Lung (tissue), 9 donors: ENCODE measurements at regions not wholly inside any gene's neighbourhood (a gene's known extent, or its start where the extent isn't known, plus 50 kb on each side); places are given as distances from the start of the nearest gene placed in this dataset.
"Not testable (repeated sequence)": the region's sequence is repeated elsewhere in the genome, so short reads cannot be mapped to it uniquely, and the experiment has no call there.

Source experiments
- ATAC-seq: fragments of 200-7000 bp; cut with Tn5 transposase; one replicate; pipeline ENCODE4 v1.9.1; 2020; ENCODE audit warnings: moderate number of reproducible peaks; ENCODE audit not compliant: insufficient read depth, low FRiP score
- DNase-seq, 3 donors: peaks; one replicate each; pipeline ENCODE4 v3.0.0-alpha.2; 2013 to 2017
- H3K27ac ChIP-seq, 2 donors: one replicate each; pipeline ENCODE4 v1.5.1; 2013; ENCODE audit warnings: mild to moderate bottlenecking in 2 of 2, moderate library complexity in 2 of 2, control low read depth in 1 of 2, inconsistent platforms in 1 of 2, low read depth in 1 of 2, low read length in 1 of 2
- H3K27me3 ChIP-seq, 3 donors: one replicate each; pipeline ENCODE4 v1.5.1; 2013; ENCODE audit warnings: low read length in 2 of 3; ENCODE audit not compliant: control insufficient read depth in 3 of 3, insufficient read depth in 3 of 3
- H3K36me3 ChIP-seq, 4 donors: one replicate each; pipeline ENCODE4 v1.5.1; 2013; ENCODE audit warnings: low read length in 4 of 4, mild to moderate bottlenecking in 1 of 4, moderate library complexity in 1 of 4; ENCODE audit not compliant: control insufficient read depth in 4 of 4, insufficient read depth in 4 of 4
- H3K4me1 ChIP-seq, 5 donors: one replicate each; pipeline ENCODE4 v1.5.1; 2013; ENCODE audit warnings: low read length in 5 of 5, mild to moderate bottlenecking in 2 of 5, moderate library complexity in 1 of 5; ENCODE audit not compliant: control insufficient read depth in 5 of 5, insufficient read depth in 5 of 5
- H3K4me3 ChIP-seq: one replicate; pipeline ENCODE4 v1.5.1; 2013; ENCODE audit warnings: mild to moderate bottlenecking, control low read depth, moderate library complexity
- H3K9ac ChIP-seq, 2 donors: one replicate each; pipeline ENCODE4 v1.5.1; 2013; ENCODE audit warnings: low read length in 2 of 2, control low read depth in 1 of 2; ENCODE audit not compliant: insufficient read depth in 1 of 2
- H3K9me3 ChIP-seq, 4 donors: one replicate each; pipeline ENCODE4 v1.5.1; 2013; ENCODE audit warnings: low read length in 3 of 4, mild to moderate bottlenecking in 1 of 4, moderate library complexity in 1 of 4; ENCODE audit not compliant: control insufficient read depth in 4 of 4, insufficient read depth in 3 of 4
- WGBS, 2 donors: extraction: QIAGEN DNeasy Blood & Tissue Kit; methylation state at CpG; one replicate each; pipeline ENCODE4 v1.1.7; 2013; 5-methylcytosine and 5-hydroxymethylcytosine counted together
- donor health status: Bipolar disorder and iron deficiency.
- donor health status: healthy.
- donor health status: DM: yes; HTN: yes; CAD: no.

- H3K4me1 ChIP-seq, H3K9me3 ChIP-seq, H3K9ac ChIP-seq, H3K4me3 ChIP-seq, H3K36me3 ChIP-seq, ATAC-seq, DNase-seq, H3K27me3 ChIP-seq, H3K27ac ChIP-seq: not testable (repeated sequence)
- 93 to 95% methylated on average over 16 of the region's 16 CpGs for WGBS, 2 donors
These were observed 96.6 kb upstream of the ZNG1F start for GRCh38 chr9:41285744-41286143.

- WGBS, 2 donors = 69 to 79% methylated on average over 14 to 26 of the region's 31 CpGs
These were observed 91.5 kb upstream of the ZNG1F start for GRCh38 chr9:41280299-41281238.

DNA sequence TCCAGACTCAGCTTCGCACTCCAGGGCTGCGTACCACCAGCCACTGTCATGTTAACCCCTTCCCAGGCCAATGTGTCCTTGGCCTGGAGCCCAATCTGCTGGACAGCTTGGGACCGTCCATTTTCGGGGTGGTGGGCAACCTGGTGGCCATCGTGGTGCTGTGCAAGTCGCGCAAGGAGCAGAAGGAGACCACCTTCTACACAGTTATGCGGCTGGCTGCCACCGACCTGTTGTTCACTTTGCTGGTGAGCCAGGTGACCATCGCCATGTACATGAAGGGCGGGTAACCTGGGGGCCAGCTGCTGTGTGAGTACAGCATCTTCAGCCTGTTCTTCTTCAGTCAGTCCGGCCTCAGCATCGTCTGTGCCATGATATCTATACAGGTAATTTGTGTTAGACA, 90.3 kb upstream of the ZNG1F start:
- H3K36me3 ChIP-seq, H3K27me3 ChIP-seq, ATAC-seq, H3K27ac ChIP-seq, H3K4me3 ChIP-seq, H3K9ac ChIP-seq, H3K4me1 ChIP-seq, H3K9me3 ChIP-seq, DNase-seq: not testable (repeated sequence)
- WGBS, 2 donors = 84 to 87% methylated on average over 8 to 11 of the region's 13 CpGs

More at GRCh38 chr9:41280299-41281238, 91.5 kb upstream of the ZNG1F start:
- H3K9ac ChIP-seq, H3K36me3 ChIP-seq, DNase-seq, H3K4me1 ChIP-seq, H3K27me3 ChIP-seq, H3K4me3 ChIP-seq, H3K27ac ChIP-seq, H3K9me3 ChIP-seq: not testable (repeated sequence)
- ATAC-seq = peak; percentile 41

DNA sequence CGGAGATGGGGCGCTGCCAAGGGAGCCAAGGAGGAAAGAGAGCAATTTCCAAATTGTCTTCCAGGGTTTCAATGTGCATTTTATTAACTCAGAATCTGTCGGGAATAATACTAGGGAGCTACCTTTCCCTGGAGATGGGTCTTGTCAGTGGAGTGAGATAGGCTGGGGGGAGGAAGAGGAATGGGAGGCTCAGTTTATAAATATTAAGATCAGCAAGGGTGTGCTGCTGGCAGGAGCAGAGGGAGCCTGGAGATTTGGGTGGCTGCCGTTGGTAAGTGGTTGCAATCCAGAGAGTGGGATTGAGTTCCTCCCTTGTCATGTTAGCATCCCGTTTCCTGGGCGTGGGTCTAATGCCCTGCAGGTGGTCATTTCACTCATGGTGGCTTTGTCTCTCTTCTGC, 89.9 kb upstream of the ZNG1F start:
- DNase-seq, H3K4me1 ChIP-seq, H3K4me3 ChIP-seq, ATAC-seq, H3K9ac ChIP-seq, H3K27me3 ChIP-seq, H3K27ac ChIP-seq, H3K36me3 ChIP-seq, H3K9me3 ChIP-seq: not testable (repeated sequence)
- 92% methylated on average over 5 of the region's 6 CpGs; no CpG with 5 or more reads in 1 of the 2 donors for WGBS, 2 donors

DNA sequence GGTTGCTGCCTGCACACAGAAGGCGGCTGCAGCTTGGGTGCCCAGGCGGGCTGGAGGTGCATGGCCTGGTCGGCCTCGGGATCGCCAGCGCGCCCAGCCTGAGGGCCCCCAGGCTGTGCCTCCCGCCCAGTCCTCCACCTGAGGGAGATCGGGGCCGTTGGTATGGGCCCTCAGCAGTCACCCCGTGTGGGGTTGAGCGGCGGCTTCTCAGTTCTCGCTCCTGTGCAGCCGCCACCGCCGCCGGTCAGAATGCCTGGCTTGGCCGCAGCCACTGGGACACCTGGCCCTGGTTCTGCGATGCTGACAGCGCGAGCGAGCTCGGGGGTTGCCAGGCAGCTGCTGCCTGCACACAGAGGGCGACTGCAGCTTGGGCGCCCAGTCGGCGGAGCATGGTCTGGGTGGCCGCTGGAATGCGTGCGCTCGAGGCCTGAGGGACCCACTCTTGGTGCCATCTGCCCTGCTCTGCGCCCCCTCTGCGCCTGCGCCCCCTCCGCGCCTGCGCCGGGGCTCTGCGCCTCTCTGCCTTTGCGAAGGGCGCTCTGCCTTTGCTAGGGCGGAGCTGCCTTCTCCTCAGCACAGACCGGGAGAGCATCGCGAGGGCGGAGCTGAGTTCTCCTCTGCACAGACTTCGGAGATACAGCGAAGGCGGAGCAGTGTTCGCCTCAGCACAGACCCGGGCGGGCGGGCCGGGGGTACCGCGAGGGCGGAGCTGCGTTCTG, 84.6 kb upstream of the ZNG1F start:
- H3K27me3 ChIP-seq = peaks cover 0 to 16% (median 11%) of the 10 kb centered on the region in 3 donors
- not testable (repeated sequence) for H3K36me3 ChIP-seq, H3K9me3 ChIP-seq, H3K9ac ChIP-seq, H3K27ac ChIP-seq, H3K4me1 ChIP-seq
- peak overlapping the region; percentile 24 for H3K4me3 ChIP-seq
- ATAC-seq = peak; percentile 100
- WGBS, 2 donors = 6 to 12% methylated on average over 32 to 50 of the region's 59 CpGs
- DNase-seq = peak; percentile 25 to 80 (median 78)

DNA sequence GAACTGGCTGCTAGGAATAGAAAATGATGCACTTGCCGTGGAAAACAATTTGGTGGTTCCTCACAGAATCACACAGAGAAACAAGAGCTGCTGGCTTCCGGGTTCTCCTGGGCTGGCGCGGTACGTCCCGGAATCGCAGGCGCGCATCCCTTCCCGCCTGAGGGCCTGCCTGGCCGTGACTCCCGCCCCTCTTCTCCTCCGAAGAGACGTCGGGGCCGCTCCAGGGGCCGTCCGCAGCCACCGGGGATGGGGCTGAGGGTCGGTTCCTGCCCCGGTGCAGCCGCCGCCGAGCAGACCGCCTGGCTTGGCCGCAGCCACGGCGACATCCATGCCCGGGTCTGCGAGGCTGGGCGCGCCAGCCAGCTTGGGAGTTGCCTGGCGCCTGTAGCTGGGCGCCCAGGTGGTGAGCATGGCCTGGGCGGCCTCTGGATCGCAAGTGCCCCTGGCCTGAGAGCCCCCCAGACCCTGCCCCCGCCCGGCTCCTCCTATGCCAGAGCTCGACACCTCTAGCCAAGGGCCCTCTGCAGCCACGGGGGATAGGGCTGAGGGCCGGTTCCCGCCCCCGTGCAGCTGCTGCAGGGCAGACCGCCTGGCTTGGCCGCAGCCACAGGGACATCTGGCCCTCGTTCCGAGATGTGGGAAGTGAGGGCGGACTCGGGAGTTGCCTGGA, 83.9 kb upstream of the ZNG1F start:
- peaks cover 0 to 16% (median 11%) of the 10 kb centered on the region in 3 donors for H3K27me3 ChIP-seq
- not testable (repeated sequence) for H3K27ac ChIP-seq

DNA sequence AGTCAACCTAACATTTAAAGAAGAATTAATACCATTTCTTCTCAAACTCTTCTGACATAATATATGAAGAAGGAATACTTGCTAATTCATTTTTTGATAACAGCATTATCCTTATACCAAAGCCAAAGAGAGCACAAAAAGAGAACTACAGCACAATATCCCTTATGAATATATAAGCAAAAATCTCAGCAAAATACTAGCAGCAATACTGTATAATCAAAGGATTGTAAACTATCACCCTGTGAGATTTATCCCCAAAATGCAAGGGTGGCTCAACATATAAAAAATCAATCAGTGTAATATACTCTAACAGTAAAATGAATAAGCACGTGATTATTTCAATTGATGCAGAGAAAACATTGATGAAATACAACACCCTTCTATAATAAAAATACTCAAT, 81.9 kb upstream of the ZNG1F start:
- H3K27me3 ChIP-seq = peaks cover 0 to 16% (median 11%) of the 10 kb centered on the region in 3 donors
- not testable (repeated sequence) for ATAC-seq, H3K36me3 ChIP-seq, H3K9ac ChIP-seq, DNase-seq, H3K4me1 ChIP-seq, H3K4me3 ChIP-seq, H3K27ac ChIP-seq, H3K9me3 ChIP-seq
- WGBS, 2 donors = no CpG with 5 or more reads among the region's 1 CpG

More for the DNA sequence above, 83.9 kb upstream of the ZNG1F start:
- not testable (repeated sequence) for H3K9me3 ChIP-seq, H3K4me3 ChIP-seq, H3K9ac ChIP-seq, ATAC-seq, H3K4me1 ChIP-seq, H3K36me3 ChIP-seq
- peak in 1 of 3 donors; percentile 10 for DNase-seq
- 8 to 11% methylated on average over 15 to 44 of the region's 49 CpGs for WGBS, 2 donors
